SKM-1 treated with dmso at 0.1 percent for 144 hours (cell line): ENCODE measurements at regions not wholly inside any gene's neighbourhood (a gene's known extent, or its start where the extent isn't known, plus 50 kb on each side); places are given as distances from the start of the nearest gene placed in this dataset.

Source experiments
- DNase-seq: peaks from one replicate; lab custom pipeline; 2025; ENCODE audit not compliant: unreplicated experiment; lab: John Stamatoyannopoulos, UW

DNA sequence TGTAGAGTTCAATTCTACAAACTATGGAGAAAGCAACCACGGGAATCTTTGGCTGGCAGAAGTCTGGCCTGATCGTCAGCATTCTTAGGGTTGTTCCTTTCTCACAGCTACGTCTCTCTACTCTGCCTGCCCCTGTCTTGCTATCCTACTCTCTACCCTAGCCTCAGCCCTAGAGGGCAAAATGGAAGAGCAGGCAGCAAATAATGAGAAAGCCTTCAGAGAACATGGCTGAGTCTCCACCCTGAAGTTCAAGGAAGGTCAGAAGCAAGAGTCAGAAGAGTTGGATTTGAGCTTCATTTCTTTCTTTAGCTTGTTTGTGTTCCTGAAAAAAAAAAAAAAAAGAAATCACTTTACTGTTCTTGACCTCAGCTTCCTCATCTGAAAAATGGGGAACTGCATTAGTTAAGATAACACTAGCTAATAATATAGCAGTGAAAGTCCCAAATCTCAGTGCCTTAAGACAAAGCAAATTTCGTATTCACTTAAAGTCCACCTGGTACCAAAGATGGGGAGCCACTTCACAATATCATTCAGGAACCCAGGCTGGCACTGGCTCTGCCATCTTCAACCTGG, 50.2 kb upstream of the CCND2 start:
- DNase-seq: no peak

DNA sequence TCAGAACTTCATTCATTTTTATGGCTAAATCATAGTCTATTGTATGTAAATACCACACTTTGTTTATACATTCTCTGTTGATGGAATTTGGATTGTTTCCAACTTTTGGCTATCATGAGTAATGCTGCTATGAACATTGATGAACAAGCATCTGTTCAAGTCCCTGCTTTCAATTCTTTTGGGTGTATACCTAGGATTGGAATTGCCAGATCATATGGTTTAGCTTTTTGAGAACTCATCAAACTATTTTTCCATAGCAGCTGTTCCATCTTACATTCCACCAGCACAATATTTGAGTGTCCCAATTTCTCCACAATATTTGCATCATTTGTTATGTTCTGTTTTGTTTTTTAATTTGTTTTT, 52.3 kb upstream of the CCND2 start:
- no peak for DNase-seq

DNA sequence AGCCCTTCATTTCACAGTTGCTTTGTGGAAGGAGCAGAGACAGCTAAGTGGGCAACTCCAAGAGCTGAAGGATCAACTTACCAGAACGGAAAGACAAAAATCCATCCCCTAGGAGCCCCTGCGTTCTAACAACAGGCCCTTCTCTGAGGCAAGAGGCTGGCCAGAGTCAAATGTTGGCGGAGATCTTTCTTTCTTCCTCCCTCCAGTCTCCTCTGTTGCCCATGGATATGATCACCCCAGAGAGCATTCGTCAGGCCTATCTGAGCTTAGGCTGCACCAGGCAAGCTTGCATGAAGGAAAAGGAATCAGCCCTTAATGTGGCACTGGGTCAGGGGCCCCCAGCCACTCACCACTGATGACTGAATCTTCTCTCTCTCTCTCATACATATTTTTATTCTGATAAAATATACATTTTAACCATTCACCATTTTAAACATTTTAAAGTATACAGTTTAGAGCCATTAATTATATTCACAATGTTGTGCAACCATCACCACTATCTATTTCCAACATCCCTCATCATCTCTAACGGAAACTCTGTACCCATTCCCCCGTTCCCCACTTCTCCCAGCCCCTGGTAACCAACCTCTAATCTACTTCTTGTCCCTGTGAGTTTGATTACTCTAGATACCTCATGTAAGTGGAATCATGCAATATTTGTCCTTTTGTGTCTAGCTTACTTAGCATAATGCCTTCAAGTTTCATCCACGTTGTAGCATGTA, 52.9 kb upstream of the CCND2 start:
- DNase-seq: no peak

DNA sequence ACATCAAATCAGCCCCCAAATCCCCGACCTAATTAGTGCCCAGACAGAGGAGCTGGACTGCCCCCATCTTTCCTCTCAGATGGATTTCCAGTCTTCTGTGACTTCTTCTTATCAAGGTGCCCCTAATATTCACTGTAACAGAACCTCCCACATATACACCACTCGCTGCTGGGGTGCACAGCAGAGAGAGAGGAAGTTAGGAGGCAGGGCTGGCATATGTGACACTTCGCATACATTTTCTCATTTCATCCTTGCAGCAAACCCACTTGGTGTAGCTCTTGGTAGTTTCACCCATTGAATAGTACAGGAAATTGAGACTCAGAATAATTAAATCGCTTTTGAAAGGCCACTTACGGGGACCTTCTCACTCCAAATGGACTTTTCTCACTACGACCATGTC, 56.5 kb upstream of the CCND2 start:
- DNase-seq: no peak

DNA sequence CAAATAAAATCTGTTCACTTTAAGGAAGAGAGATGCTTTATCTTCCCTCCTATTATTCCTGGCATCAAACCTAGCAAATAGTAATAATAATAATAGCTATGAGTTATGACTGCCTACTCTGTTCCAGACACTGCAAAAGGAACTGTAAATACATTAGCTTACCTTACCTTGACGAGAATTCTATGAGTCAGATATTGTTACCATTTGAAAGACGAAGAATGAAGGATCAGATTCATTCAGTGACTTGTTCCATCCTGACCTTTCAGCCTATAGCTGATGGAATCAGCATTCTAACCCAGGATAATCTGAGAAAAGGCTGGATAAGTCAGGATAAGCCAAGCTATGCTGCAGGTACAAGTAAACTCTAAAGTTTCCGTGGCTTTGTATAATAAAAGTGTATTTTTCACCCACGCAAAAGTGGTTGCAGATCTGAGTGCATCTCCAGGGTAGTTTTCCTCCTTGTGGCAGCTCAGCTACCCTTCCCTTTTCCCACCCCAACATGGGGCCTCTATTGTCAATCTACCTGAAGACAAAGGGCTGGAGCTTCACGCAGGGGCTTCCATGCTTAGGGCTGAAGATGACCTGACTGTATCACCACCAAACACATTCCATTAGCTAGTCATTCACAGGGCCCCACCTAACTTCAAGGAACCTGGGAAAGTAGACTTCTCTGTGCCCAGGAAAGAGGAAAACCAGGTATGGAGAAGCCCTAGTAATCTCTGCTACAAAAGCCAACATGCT, 57.2 kb upstream of the CCND2 start:
- DNase-seq: no peak

DNA sequence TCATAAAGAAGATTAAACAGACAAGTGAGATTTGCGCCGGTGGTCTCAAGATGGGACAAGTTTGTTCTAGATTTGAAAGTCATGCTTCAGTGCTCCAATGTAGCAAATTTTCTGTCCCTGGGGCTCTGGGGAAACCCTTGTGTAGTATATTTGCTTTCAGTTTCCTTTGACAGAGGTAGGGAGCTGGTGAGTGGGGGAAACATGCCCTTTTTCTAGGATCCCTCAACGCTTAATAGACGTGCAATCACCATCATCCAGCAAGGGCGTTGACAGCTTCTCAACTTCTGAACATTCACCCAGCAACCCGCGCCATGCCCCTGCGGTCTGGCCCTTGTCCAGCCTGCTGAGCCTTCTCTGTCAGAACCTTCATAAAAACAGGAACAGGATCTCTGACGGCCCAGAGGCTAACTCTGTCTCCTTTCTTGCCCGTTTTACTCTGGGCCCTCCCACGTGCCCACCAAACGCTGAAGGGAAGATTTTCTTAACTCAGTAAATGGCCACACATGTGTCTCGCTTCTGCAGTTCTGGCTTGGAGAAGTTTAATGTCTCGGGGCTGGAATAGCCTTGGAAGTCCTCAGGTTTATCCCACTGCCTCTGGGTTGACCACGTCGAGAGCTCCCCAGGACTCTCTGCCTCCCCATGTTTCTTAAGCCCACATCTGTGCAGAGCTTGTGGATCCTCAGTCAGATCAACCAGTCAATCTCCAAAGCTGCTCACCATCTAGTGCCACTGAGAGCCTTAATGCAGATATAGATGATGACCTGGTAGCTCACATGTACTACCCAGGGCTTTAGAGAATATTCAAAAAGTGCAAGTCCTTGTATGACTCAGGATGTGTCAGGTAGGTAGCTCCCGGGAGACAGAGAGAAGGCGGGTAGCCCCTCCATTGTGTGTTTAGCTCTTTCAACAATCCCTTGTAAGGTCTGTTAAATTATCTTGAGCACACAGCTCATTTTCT, 58.1 kb upstream of the CCND2 start:
- peak; percentile 6 for DNase-seq

DNA sequence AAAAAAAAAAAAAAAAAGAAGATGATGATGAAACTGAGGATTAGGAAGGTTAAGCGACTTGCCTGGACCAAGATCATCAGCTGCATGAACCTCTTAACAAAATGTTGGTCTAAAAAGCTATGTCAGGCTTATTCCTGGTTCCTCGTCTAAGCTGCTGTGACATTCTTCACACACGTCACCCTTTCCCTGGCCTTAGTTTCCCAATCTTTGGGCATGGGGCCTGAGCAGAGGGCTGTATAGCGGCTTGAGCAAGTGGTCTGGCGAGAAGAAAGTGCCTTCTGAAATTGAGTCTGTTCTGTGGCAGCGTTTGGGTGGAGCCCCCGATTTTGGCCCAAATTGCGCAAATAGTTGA, 58.7 kb upstream of the CCND2 start:
- DNase-seq: no peak

DNA sequence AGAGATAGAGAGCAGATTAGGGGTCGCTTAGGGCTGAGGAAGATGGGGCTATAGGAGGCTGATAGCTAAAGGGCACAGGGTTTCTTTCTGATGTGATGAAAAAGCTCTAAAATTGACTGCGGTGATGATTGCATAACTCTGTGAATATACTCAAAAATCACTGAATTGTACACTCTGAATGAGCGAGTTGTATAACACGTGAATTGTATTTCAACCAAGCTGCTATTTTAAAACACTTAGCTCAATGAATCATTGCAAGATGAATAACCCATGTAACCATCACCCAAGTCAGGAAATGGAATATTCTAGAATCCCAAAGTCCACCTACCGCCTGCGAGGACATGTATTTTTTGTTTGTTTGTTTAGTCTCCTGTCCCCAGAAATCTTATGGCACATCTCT, 60.1 kb upstream of the CCND2 start:
- no peak for DNase-seq

DNA sequence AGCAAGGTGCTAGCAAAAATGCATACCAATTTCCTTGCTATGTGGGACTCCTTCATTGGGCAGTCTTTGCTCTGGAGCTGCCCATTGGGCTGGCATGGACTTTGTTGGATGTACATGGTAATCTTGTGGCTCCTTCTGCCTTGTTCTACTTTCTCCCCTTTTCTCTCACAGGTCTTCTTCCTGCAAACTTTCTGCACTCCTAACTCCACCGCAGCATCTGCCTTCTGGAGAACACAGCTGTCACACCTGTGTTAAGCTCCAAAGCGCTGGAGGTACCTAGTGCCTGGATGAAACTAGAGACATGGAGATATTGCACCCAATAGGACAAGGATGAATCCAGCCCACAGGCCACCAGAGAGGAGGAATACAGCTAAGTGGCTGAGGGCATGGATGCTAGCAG, 60.7 kb upstream of the CCND2 start:
- no peak for DNase-seq

DNA sequence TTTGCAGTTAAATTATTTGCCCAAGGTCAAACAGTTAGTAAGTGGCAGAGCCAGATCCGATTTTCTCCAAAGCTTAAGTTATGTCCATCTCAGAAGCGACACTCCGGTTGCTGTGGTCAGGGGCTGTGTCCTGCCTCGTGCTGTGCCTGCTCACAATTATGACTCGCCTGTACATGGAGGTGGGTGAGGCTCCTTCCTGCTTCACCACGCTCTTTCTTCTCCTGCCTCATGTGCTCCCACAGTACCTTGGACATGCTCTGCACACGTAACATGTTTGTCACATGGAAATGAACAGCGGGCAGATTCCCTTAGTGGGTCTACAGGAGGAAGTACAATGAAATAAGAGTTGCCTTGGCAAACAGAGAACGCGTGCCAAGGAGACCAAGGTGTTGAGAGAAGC, 62.2 kb upstream of the CCND2 start:
- no peak for DNase-seq

DNA sequence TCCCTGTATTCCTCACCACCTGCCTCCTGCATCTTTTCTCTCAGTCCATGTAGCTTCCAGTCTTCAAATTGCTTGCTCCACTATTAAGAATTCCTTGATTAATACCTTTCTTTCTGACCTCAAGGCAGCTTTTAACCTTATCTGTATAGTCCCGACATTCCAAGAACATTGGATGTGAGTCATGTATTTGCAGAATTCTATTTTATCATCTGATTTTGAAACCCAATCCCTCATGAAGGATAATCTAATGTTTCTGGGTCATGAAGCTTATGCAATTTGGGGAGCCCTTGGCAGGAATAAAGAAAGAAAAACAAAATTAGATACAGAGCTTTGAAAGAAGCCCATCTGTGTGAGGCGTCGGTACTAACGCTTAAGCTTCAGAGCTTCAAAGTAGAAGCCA, 63.4 kb upstream of the CCND2 start:
- no peak for DNase-seq

DNA sequence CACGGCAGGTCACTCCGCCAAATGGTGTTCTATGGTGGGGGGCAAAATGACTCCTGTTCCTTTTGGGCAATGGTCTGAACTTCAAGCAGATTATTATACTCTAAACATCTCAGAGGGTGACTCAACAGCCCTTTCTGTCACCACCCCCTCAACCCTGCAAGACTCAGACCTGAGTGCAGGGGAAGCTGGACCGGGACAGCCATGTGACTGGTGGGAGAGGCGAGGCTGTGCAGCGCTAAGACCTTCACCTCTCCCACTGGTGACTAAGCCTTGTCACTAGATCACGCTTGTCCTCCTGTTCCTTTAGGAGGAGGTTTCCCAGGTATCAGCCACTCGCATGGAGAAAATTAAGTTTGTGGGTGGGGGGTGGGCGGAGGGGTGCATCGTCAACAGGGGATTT, 67.1 kb upstream of the CCND2 start:
- no peak for DNase-seq

DNA sequence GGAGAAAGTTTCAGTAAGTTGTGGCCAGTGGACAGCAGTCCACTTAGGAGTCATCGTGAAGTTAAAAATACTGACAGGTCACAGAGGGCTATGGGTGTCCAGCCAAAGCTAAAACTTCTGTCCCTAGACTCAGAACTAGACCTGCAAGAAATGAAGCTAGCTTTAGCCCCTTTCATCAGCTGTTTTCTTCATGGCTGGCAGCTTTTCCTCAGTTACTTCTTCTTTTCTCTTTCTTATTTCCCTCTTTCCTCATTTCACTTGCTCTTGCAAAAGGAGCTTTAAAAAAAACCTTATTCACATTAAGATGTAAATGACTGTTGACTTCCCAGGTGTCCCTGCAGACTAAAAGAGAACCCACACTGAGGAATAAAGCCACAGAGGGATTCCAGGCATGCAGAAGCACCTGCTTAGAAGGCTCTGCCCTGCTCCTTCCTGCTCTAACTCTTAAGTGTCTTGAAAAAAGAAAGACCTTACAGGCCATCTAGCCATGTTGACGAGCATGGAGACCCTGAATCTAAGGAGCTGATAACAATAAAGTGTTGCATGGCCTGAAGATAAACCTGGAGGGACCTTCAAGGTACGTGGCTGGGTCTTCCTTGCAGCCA, 69.7 kb upstream of the CCND2 start:
- DNase-seq: peak; percentile 66

DNA sequence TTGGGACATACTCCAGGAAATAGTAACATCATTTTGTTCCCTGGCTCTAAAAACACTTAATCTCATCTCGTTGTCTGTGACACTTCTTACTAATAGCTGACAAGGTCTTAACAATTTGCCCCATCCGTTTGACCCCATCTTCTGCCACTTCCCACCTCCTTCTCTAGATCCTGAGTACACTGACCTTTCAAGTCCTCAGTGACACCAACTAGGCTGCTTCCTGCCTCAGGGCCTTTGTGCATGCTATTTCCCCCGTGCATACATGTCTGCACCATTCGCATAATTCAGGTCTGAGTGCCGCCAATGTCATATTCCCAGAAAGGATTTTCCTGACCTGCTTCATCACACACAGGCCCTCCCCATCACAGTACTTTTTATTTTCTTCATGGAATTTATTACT, 70.6 kb upstream of the CCND2 start:
- DNase-seq: no peak

DNA sequence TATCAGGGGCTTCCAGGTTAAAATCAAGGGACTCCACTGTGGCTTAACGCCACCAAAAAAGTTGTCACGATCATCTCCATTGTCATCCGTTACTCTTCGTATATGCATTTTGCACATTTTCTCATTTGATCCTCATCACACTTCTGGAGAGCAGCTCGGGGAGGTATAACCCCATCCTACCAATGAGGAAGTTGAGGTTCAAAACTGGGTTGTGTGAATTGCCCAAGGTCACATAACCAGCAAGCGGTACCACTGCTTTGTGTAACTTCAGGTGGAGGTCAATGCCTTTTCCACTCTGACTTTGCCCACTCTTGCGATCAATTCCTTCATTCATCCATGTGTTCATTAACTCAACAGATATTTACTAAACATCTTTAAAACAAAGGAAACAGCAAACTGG, 71.1 kb upstream of the CCND2 start:
- DNase-seq: peak; percentile 47

DNA sequence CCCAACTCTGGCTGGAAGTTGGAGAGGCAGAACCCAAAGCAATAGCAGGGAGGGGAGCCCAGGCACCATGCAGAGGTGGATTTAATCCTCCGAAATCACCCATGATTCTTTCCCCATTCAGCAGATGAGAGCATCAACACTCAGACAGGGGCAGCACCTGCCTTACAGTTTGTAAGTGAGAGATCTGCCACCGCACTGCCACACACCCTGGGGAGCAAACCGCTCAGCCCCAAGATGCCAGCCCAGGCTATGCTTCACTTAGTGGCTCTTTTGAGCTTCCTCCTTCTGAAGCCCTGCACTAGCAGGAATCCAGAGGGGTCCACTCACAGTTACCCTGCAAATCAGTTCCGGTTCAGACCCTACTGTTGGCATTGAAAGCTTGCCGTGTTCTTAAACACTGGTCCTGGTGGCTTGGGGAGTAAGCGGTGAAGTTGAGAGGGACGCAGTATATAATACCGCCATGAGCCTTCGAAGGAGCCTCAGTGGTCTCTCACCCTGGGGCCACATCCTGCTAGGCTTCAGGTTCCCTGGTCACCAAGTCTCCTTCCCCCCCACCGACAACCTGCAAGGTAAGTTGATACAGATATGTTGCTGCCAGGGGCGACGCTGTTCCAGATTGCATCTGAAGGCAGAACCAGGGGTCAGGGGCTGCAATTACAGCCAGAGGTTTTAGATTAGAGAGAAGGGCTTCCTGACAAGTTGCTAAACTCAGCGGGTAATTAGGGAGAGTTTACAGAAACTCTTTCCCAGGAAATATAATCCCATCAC, 72.0 kb upstream of the CCND2 start:
- DNase-seq: no peak

DNA sequence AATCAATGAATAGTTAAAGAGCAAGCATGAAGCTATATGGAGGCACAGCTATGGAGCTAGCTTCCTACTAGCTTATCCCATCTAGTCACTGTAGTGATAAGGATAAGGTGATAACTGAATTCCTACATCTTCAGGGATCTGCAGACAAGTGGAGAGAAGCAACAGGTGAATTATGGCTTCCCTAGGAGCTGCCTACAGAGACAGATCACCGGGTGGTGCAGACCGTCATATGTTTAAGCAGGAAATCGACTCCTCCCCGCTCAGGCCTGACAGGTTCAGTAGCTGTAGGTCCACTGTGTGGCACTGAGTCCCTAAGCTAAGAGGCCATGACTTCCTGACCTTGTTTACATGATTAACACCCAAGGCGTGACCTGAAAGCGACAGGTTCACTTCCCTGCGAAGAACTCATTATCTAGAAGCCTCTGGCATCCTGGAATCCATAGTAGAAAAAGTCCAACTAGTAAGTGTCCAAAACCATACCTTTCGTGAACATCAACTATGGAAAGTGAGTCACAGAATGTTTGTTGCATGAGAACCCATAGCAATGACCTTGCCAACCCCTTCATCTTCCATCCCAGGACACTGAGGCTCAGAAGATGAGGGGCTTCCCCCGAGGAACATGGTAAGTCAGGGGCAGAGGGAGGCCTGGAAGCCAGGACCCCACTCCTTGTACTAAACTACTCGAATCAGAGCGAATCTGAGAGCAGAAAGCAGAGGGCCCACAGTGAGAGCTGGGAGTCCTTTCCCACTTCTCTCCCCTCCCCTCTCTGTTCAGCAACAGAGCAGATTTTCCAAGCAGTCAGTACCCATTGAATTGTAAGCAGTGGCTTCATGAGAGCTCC, 75.4 kb upstream of the CCND2 start:
- no peak for DNase-seq

DNA sequence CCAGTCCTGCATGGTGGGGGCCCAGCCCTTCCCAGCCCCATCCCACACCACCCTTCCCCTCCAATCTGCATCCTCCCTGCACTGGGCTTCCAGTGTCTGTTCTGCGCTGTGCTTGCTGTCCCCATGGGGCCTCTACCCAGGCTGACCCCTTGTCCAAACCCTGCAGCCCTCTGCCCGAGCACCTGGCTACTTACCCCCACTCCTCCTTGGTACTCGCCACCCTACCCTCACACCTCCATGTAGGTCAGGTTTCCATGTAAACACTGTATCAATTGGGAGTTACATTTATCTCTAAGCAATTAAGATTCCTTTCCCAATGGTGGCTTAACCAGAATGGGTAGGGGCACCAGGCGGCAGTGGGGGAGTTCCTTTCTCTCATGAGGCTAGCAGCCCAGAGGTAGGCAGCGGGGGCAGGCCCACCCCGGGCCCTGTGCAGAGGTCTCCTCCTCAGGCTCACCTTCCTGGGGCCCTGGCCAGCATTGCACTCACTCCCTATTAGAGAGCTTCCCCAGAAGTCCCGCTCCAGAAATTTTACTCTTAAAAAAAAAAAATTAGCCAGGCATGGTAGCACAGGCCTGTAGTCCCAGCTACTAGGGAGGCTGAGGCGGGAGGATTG, 76.6 kb upstream of the CCND2 start:
- no peak for DNase-seq

DNA sequence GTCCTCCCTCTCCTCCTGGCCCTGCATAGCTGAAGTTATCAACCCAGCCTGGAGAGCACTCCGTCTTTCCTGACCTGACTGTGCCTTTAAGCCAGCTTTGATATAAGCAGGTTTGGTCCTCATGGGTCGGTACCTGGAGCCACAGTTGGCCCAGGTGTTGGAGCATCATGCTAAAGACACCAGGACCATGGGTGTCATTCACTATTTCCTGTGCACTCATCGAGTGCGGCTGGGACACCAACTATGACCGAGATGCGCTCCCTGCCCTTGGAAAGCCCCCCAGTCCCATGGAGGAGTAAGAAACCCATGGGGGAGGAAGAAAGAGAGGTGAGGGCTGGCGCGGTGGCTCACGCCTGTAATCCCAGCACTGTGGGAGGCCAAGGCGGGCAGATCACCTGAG, 78.9 kb upstream of the CCND2 start:
- no peak for DNase-seq
